Mucosa of descending colon (tissue), 3 donors: ENCODE measurements at regions not wholly inside any gene's neighbourhood (a gene's known extent, or its start where the extent isn't known, plus 50 kb on each side); places are given as distances from the start of the nearest gene placed in this dataset.

Experiments
- ATAC-seq: fragments of 200-7000 bp; cut with Tn5 transposase; one replicate; pipeline ENCODE4 v1.9.1; 2020; ENCODE audit warnings: mild to moderate bottlenecking, moderate library complexity
- DNase-seq, 3 donors: peaks; one replicate each; pipeline ENCODE4 v3.0.0-alpha.2; 2020
- H3K36me3 ChIP-seq: fragments of 200-600 bp; one replicate; pipeline ENCODE4 v1.8.0; 2021; ENCODE audit warnings: low read depth, mild to moderate bottlenecking
- H3K4me1 ChIP-seq: fragments of 200-600 bp; one replicate; pipeline ENCODE4 v1.8.0; 2021; ENCODE audit warnings: low read depth, mild to moderate bottlenecking
- H3K4me3 ChIP-seq: fragments of 200-600 bp; one replicate; pipeline ENCODE4 v1.8.0; 2021; ENCODE audit warnings: mild to moderate bottlenecking
- H3K9me3 ChIP-seq: fragments of 200-600 bp; one replicate; pipeline ENCODE4 v1.8.0; 2021; ENCODE audit warnings: mild to moderate bottlenecking
- intact Hi-C, 2 donors: fragments of 100-400 bp; cut with DNase I in 1 of 2; cut with micrococcal nuclease in 1 of 2; formaldehyde crosslinking; loops; one replicate each; pipeline versions ENCODE4 v1.11.0 to v1.11.1; 2022; cut with DNase I, micrococcal nuclease
- TF ChIP-seq, protein P1 (sequence below): fragments of 200-600 bp; IDR thresholded peaks from one replicate; pipeline ENCODE4 v1.8.0; 2022; ENCODE audit warnings: antibody characterized with exemption, mild to moderate bottlenecking
- donor health status: DM: no; HTN: no; CAD: no; lungs with moderate emphysema.
- donor health status: DM: no; HTN: no; CAD: no.
- donor health status: DM: no; HTN: yes; CAD: no.

DNA sequence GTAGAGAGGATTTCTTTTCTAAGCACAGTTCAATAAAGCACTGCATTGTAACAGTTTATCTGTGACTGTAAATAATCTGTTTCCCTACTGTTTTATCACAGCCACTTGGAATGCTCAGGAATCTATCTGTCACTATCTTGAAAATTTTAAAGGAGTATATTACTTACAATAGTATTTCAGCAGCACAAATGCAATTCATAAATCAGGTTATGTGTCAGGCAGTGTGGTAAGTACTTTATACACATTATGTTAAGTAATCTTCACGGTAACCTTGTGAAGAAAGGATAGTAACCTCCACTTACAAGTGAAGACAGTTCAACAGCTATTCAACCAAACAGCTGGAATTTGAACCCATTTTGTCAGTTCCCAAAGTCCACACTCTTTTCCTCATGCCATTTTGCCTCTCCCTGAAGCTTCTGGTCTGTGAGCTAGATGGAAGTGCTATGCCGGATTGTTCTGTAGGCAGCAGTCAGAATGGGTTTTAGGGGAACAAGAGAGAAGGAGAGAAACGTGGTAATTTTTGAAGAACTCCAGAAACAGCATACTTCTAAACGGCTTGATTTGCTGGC lies 125.0 kb downstream of the KLF12 start:
- ATAC-seq (peak; percentile 27), DNase-seq (no peak)
- Histone ChIP-seq H3K4me1 (no peaks in the 10 kb centered on the region), H3K9me3 (no peaks in the 10 kb centered on the region), H3K36me3 (no peaks in the 10 kb centered on the region), H3K4me3 (no peak overlapping the region)
- TF ChIP-seq, protein P1, sequence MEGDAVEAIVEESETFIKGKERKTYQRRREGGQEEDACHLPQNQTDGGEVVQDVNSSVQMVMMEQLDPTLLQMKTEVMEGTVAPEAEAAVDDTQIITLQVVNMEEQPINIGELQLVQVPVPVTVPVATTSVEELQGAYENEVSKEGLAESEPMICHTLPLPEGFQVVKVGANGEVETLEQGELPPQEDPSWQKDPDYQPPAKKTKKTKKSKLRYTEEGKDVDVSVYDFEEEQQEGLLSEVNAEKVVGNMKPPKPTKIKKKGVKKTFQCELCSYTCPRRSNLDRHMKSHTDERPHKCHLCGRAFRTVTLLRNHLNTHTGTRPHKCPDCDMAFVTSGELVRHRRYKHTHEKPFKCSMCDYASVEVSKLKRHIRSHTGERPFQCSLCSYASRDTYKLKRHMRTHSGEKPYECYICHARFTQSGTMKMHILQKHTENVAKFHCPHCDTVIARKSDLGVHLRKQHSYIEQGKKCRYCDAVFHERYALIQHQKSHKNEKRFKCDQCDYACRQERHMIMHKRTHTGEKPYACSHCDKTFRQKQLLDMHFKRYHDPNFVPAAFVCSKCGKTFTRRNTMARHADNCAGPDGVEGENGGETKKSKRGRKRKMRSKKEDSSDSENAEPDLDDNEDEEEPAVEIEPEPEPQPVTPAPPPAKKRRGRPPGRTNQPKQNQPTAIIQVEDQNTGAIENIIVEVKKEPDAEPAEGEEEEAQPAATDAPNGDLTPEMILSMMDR = no peak
- intact Hi-C loops = no loop called here

DNA sequence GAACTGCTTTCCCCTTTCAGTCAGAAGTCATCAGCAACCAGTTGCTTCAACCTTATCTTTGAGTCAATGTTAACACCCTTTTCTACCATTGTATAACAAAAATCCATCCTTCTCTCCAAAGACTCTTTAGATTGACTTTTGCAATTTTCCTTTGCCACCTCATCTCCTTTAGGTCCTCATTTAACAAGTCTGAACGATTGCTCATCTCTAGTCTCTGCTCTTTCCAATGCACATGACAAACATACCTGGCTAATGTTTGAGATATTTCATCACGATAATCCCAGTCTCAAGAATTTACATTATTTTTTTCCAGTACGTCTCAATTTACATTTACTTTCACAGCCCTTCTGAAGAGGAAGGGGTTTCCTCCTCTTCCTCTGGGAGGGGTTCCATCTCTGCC lies 127.5 kb downstream of the KLF12 start:
- no peak for ATAC-seq
- DNase-seq = no peak
- intact Hi-C loops = no loop called here
- Histone ChIP-seq H3K4me1 (no peaks in the 10 kb centered on the region), H3K4me3 (no peak overlapping the region), H3K36me3 (no peaks in the 10 kb centered on the region), H3K9me3 (no peaks in the 10 kb centered on the region)
- TF ChIP-seq, protein P1 = no peak

DNA sequence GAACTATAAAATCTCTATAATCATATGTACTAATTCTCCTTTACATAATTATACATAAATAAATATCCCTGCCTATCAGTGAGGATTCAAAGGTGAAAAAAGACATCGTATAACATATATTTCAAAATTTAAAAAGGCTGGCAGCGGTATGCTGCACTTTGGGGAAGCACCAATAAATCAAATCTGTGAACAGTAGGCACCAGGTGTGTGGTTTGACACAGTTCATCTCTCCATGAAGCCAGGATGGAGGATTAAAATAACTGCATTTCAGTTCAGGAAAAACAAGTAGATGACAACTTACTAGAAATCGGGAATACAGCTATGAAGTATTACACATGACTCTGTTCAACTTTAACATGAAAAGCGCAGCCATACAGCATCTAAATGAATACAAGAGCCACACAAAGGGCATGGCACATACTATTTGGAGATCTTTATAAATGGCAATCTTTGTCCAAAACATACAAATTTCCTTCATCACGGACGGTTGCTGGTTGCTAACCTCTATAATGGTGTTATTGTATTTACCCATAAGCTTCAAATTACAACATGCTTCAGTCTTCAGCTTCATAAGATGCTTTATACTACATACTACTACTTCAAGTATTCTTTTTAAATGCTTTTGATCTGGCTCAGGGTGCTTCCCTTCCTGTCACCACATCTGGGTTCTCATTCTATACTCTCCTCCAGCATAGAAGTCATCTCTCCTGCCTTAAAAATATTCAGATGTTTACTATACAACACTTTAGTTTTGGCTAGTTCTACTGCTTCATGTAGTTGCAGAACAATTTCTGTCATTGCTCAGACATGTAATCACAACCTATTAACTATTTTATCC lies 128.7 kb downstream of the KLF12 start:
- H3K4me3 ChIP-seq = no peak overlapping the region
- H3K9me3 ChIP-seq = no peaks in the 10 kb centered on the region
- TF ChIP-seq, protein P1 = no peak
- no peaks in the 10 kb centered on the region for H3K36me3 ChIP-seq
- no peaks in the 10 kb centered on the region for H3K4me1 ChIP-seq
- ATAC-seq = no peak
- DNase-seq = no peak
- intact Hi-C loops = no loop called here

DNA sequence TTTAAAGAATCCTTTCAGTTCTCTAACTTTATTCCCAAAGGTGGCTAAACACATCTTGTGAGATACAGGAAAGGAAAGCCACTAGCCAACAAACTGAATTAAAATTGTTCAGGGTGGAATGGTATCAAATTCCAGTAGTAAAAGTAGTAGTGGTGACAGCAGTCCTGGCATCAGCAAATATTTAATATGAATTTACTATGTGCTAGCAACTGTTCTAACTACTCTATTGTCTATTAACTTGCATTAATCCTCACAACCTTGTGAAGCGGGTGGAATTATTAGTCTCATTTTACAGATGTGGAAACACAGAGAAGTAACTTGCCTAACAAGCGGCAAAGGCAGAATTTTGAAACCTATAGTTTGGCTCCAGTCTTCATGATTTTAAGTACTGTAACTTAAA lies 130.1 kb downstream of the KLF12 start:
- TF ChIP-seq, protein P1 = no peak
- intact Hi-C loops = no loop called here
- Histone ChIP-seq H3K36me3 (no peaks in the 10 kb centered on the region), H3K4me3 (no peak overlapping the region), H3K4me1 (no peaks in the 10 kb centered on the region), H3K9me3 (no peaks in the 10 kb centered on the region)
- DNase-seq (no peak), ATAC-seq (no peak)

DNA sequence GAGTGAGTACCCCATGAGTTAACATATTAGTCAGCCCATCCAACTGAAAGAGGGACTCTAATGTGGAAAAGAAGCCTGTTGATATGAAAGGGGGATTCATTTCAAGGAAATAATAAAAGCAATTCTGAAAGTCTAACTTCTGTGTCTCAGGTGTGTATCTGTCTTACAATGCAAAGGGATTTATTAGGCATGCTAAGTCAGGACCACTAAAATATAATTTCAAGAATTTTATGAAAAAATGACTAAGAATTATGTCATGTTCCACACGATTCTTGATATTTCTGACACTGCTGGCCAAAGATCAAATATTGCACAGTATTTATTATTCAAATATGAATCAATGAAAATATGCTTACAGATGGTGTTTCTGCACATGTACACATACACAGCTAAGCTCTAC lies 130.8 kb downstream of the KLF12 start:
- ATAC-seq (no peak), DNase-seq (no peak)
- intact Hi-C loops = no loop called here
- no peaks in the 10 kb centered on the region for H3K36me3 ChIP-seq
- no peaks in the 10 kb centered on the region for H3K4me1 ChIP-seq
- H3K4me3 ChIP-seq = no peak overlapping the region
- no peaks in the 10 kb centered on the region for H3K9me3 ChIP-seq
- TF ChIP-seq, protein P1 = no peak
